ENCODE measurements at regions not wholly inside any gene's neighbourhood (a gene's known extent, or its start where the extent isn't known, plus 50 kb on each side); places are given as distances from the start of the nearest gene placed in this dataset.

DNA sequence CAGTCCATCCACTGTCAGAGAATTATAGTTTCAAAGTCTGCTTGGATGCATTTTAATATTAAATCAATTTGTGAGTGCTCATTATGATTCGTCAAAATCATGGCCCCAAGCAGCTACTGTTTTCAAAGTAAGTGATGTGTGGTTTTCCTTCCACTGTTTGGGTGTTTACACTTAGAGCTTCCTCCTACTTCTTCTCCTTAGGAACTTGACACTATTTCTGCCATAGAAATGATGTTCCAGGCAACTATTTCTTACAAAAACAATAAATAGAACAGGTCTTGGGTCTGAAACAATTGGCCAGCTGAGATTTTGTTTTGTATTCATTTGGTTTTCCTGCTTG, 132.8 kb upstream of the RAI14 start:
- TF ChIP-seq, protein P1, sequence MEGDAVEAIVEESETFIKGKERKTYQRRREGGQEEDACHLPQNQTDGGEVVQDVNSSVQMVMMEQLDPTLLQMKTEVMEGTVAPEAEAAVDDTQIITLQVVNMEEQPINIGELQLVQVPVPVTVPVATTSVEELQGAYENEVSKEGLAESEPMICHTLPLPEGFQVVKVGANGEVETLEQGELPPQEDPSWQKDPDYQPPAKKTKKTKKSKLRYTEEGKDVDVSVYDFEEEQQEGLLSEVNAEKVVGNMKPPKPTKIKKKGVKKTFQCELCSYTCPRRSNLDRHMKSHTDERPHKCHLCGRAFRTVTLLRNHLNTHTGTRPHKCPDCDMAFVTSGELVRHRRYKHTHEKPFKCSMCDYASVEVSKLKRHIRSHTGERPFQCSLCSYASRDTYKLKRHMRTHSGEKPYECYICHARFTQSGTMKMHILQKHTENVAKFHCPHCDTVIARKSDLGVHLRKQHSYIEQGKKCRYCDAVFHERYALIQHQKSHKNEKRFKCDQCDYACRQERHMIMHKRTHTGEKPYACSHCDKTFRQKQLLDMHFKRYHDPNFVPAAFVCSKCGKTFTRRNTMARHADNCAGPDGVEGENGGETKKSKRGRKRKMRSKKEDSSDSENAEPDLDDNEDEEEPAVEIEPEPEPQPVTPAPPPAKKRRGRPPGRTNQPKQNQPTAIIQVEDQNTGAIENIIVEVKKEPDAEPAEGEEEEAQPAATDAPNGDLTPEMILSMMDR (conservative IDR thresholded peaks at IDR 0.05; ENCODE audit: low read depth in 2 of 2), result no peak
- TF ChIP-seq EZH2 (IDR thresholded peaks at IDR 0.05; ENCODE audit: low read depth, unreplicated experiment) (no peak), EZH2phosphoT487 (IDR thresholded peaks at IDR 0.05; ENCODE audit: unreplicated experiment) (no peak), NANOG (IDR thresholded peaks at IDR 0.05; ENCODE audit: borderline replicate concordance) (no peak), POLR2AphosphoS5 (IDR thresholded peaks at IDR 0.05; ENCODE audit: low read depth) (no peak)
- TF ChIP-seq, protein P2, sequence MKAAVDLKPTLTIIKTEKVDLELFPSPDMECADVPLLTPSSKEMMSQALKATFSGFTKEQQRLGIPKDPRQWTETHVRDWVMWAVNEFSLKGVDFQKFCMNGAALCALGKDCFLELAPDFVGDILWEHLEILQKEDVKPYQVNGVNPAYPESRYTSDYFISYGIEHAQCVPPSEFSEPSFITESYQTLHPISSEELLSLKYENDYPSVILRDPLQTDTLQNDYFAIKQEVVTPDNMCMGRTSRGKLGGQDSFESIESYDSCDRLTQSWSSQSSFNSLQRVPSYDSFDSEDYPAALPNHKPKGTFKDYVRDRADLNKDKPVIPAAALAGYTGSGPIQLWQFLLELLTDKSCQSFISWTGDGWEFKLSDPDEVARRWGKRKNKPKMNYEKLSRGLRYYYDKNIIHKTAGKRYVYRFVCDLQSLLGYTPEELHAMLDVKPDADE (IDR thresholded peaks at IDR 0.05), result no peak
- TF ChIP-seq, protein P3, sequence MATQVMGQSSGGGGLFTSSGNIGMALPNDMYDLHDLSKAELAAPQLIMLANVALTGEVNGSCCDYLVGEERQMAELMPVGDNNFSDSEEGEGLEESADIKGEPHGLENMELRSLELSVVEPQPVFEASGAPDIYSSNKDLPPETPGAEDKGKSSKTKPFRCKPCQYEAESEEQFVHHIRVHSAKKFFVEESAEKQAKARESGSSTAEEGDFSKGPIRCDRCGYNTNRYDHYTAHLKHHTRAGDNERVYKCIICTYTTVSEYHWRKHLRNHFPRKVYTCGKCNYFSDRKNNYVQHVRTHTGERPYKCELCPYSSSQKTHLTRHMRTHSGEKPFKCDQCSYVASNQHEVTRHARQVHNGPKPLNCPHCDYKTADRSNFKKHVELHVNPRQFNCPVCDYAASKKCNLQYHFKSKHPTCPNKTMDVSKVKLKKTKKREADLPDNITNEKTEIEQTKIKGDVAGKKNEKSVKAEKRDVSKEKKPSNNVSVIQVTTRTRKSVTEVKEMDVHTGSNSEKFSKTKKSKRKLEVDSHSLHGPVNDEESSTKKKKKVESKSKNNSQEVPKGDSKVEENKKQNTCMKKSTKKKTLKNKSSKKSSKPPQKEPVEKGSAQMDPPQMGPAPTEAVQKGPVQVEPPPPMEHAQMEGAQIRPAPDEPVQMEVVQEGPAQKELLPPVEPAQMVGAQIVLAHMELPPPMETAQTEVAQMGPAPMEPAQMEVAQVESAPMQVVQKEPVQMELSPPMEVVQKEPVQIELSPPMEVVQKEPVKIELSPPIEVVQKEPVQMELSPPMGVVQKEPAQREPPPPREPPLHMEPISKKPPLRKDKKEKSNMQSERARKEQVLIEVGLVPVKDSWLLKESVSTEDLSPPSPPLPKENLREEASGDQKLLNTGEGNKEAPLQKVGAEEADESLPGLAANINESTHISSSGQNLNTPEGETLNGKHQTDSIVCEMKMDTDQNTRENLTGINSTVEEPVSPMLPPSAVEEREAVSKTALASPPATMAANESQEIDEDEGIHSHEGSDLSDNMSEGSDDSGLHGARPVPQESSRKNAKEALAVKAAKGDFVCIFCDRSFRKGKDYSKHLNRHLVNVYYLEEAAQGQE (IDR thresholded peaks at IDR 0.05; ENCODE audit: unreplicated experiment), result no peak

Measured in GM23338 (cell line).